ENCODE measurements at regions not wholly inside any gene's neighbourhood (a gene's known extent, or its start where the extent isn't known, plus 50 kb on each side); places are given as distances from the start of the nearest gene placed in this dataset.

GRCh38 chr13:34750078-34750931, 191.8 kb upstream of the NBEA start:
- no peak for TF ChIP-seq CTCF (IDR thresholded peaks at IDR 0.05; ENCODE audit: insufficient read depth, low read length)
- DNase-seq (ENCODE audit: low read depth) = no peak
- H3K4me3 ChIP-seq (ENCODE audit: low read depth, low read length) = peak overlapping the region; percentile 31

- no peak for TF ChIP-seq CTCF (IDR thresholded peaks at IDR 0.05; ENCODE audit: insufficient read depth, low read length)
- DNase-seq (ENCODE audit: low read depth) = no peak
- no peak overlapping the region for H3K4me3 ChIP-seq (ENCODE audit: low read depth, low read length)
Measured at GRCh38 chr13:34751044-34751443, 191.0 kb upstream of the NBEA start.

- no peak overlapping the region for H3K4me3 ChIP-seq (ENCODE audit: low read depth, low read length)
- no peak for DNase-seq (ENCODE audit: low read depth)
- no peak for TF ChIP-seq CTCF (IDR thresholded peaks at IDR 0.05; ENCODE audit: insufficient read depth, low read length)
Measured at GRCh38 chr13:34751492-34751891, 190.6 kb upstream of the NBEA start.

GRCh38 chr13:34752283-34752960, 189.6 kb upstream of the NBEA start:
- DNase-seq (ENCODE audit: low read depth) = no peak
- H3K4me3 ChIP-seq (ENCODE audit: low read depth, low read length) = no peak overlapping the region
- TF ChIP-seq CTCF (IDR thresholded peaks at IDR 0.05; ENCODE audit: insufficient read depth, low read length) = no peak

- TF ChIP-seq CTCF (IDR thresholded peaks at IDR 0.05; ENCODE audit: insufficient read depth, low read length) = no peak
- DNase-seq (ENCODE audit: low read depth) = no peak
- H3K4me3 ChIP-seq (ENCODE audit: low read depth, low read length) = no peak overlapping the region
Measured at GRCh38 chr13:34756136-34756535, 185.9 kb upstream of the NBEA start.

- no peak for DNase-seq (ENCODE audit: low read depth)
- no peak overlapping the region for H3K4me3 ChIP-seq (ENCODE audit: low read depth, low read length)
- TF ChIP-seq CTCF (IDR thresholded peaks at IDR 0.05; ENCODE audit: insufficient read depth, low read length) = no peak
Measured at GRCh38 chr13:34756572-34756971, 185.5 kb upstream of the NBEA start.
